ENCODE measurements at regions not wholly inside any gene's neighbourhood (a gene's known extent, or its start where the extent isn't known, plus 50 kb on each side); places are given as distances from the start of the nearest gene placed in this dataset.
"Not testable (repeated sequence)": the region's sequence is repeated elsewhere in the genome, so short reads cannot be mapped to it uniquely, and the experiment has no call there.

GRCh38 chr7:13257661-13258060 is 570.2 kb downstream of the ARL4A start:
- FAIRE-seq: no peak
- TF ChIP-seq POLR2AphosphoS5 (IDR thresholded peaks at IDR 0.05; ENCODE audit: low read depth, low read length) (no peak), TAF1 (IDR thresholded peaks at IDR 0.05; ENCODE audit: borderline replicate concordance, low read depth, low read length) (no peak), POLR2A (IDR thresholded peaks at IDR 0.05; ENCODE audit: low read depth, low read length) (no peak)
- DNase-seq (ENCODE audit: insufficient read length): no peak

- TF ChIP-seq POLR2AphosphoS5 (IDR thresholded peaks at IDR 0.05; ENCODE audit: low read depth, low read length): no peak
- TF ChIP-seq POLR2A (IDR thresholded peaks at IDR 0.05; ENCODE audit: low read depth, low read length): no peak
- no peak for TF ChIP-seq TAF1 (IDR thresholded peaks at IDR 0.05; ENCODE audit: borderline replicate concordance, low read depth, low read length)
- FAIRE-seq: no peak
Measured at GRCh38 chr7:13258386-13258785, 571.0 kb downstream of the ARL4A start.

GRCh38 chr7:13259930-13260329 is 572.5 kb downstream of the ARL4A start:
- DNase-seq (ENCODE audit: insufficient read length): no peak
- no peak for TF ChIP-seq POLR2A (IDR thresholded peaks at IDR 0.05; ENCODE audit: low read depth, low read length)
- FAIRE-seq: no peak

More at GRCh38 chr7:13258386-13258785, 571.0 kb downstream of the ARL4A start:
- no peak for DNase-seq (ENCODE audit: insufficient read length)

- DNase-seq (ENCODE audit: insufficient read length) (no peak), FAIRE-seq (no peak)
- TF ChIP-seq POLR2AphosphoS5 (IDR thresholded peaks at IDR 0.05; ENCODE audit: low read depth, low read length) (no peak), POLR2A (IDR thresholded peaks at IDR 0.05; ENCODE audit: low read depth, low read length) (no peak), TAF1 (IDR thresholded peaks at IDR 0.05; ENCODE audit: borderline replicate concordance, low read depth, low read length) (no peak)
Measured at GRCh38 chr7:13262929-13263530, 575.6 kb downstream of the ARL4A start.

- no peak for TF ChIP-seq POLR2AphosphoS5 (IDR thresholded peaks at IDR 0.05; ENCODE audit: low read depth, low read length)
- TF ChIP-seq TAF1 (IDR thresholded peaks at IDR 0.05; ENCODE audit: borderline replicate concordance, low read depth, low read length): no peak
- no peak for TF ChIP-seq POLR2A (IDR thresholded peaks at IDR 0.05; ENCODE audit: low read depth, low read length)
- DNase-seq (ENCODE audit: insufficient read length) (no peak), FAIRE-seq (no peak)
Measured at GRCh38 chr7:13265271-13265670, 577.8 kb downstream of the ARL4A start.

- not testable (repeated sequence) for DNase-seq (ENCODE audit: insufficient read length); FAIRE-seq
Measured at GRCh38 chr7:13274205-13274604, 586.8 kb downstream of the ARL4A start.

GRCh38 chr7:13276977-13277376 is 589.5 kb downstream of the ARL4A start:
- FAIRE-seq (no peak), DNase-seq (ENCODE audit: insufficient read length) (no peak)
- TF ChIP-seq POLR2AphosphoS5 (IDR thresholded peaks at IDR 0.05; ENCODE audit: low read depth, low read length) (no peak), POLR2A (IDR thresholded peaks at IDR 0.05; ENCODE audit: low read depth, low read length) (no peak)

GRCh38 chr7:13278020-13278419 is 590.6 kb downstream of the ARL4A start:
- FAIRE-seq (no peak), DNase-seq (ENCODE audit: insufficient read length) (no peak)
- no peak for TF ChIP-seq POLR2A (IDR thresholded peaks at IDR 0.05; ENCODE audit: low read depth, low read length)
- TF ChIP-seq TAF1 (IDR thresholded peaks at IDR 0.05; ENCODE audit: borderline replicate concordance, low read depth, low read length): no peak
- TF ChIP-seq POLR2AphosphoS5 (IDR thresholded peaks at IDR 0.05; ENCODE audit: low read depth, low read length): no peak

- FAIRE-seq: no peak
- DNase-seq (ENCODE audit: insufficient read length): no peak
- TF ChIP-seq POLR2A (IDR thresholded peaks at IDR 0.05; ENCODE audit: low read depth, low read length) (no peak), POLR2AphosphoS5 (IDR thresholded peaks at IDR 0.05; ENCODE audit: low read depth, low read length) (no peak), TAF1 (IDR thresholded peaks at IDR 0.05; ENCODE audit: borderline replicate concordance, low read depth, low read length) (no peak)
Measured at GRCh38 chr7:13279854-13280435, 592.5 kb downstream of the ARL4A start.

- DNase-seq (ENCODE audit: insufficient read length) (no peak), FAIRE-seq (no peak)
- no peak for TF ChIP-seq POLR2A (IDR thresholded peaks at IDR 0.05; ENCODE audit: low read depth, low read length)
- TF ChIP-seq POLR2AphosphoS5 (IDR thresholded peaks at IDR 0.05; ENCODE audit: low read depth, low read length): no peak
- TF ChIP-seq TAF1 (IDR thresholded peaks at IDR 0.05; ENCODE audit: borderline replicate concordance, low read depth, low read length): no peak
Measured at GRCh38 chr7:13282377-13282980, 595.0 kb downstream of the ARL4A start.

- FAIRE-seq (no peak), DNase-seq (ENCODE audit: insufficient read length) (no peak)
- TF ChIP-seq TAF1 (IDR thresholded peaks at IDR 0.05; ENCODE audit: borderline replicate concordance, low read depth, low read length) (no peak), POLR2AphosphoS5 (IDR thresholded peaks at IDR 0.05; ENCODE audit: low read depth, low read length) (no peak)
Measured at GRCh38 chr7:13286916-13287315, 599.5 kb downstream of the ARL4A start.

GRCh38 chr7:13288516-13288915 is 601.1 kb downstream of the ARL4A start:
- DNase-seq (ENCODE audit: insufficient read length) (no peak), FAIRE-seq (no peak)
- no peak for TF ChIP-seq POLR2AphosphoS5 (IDR thresholded peaks at IDR 0.05; ENCODE audit: low read depth, low read length)
- no peak for TF ChIP-seq POLR2A (IDR thresholded peaks at IDR 0.05; ENCODE audit: low read depth, low read length)
- no peak for TF ChIP-seq TAF1 (IDR thresholded peaks at IDR 0.05; ENCODE audit: borderline replicate concordance, low read depth, low read length)

All from GM12892 (cell line).